HG03175 (cell line): ENCODE measurements at regions not wholly inside any gene's neighbourhood (a gene's known extent, or its start where the extent isn't known, plus 50 kb on each side); places are given as distances from the start of the nearest gene placed in this dataset.

ENCODE experiments used
- ATAC-seq: cut with Tn5 transposase; IDR thresholded peaks from one replicate; pipeline ENCODE4 v1.9.1; 2021; ENCODE audit warnings: mild to moderate bottlenecking, moderate library complexity; ENCODE audit not compliant: unreplicated experiment

GRCh38 chr3:70400194-70400593 is 87.8 kb upstream of the MDFIC2 start:
- no peak for ATAC-seq

DNA sequence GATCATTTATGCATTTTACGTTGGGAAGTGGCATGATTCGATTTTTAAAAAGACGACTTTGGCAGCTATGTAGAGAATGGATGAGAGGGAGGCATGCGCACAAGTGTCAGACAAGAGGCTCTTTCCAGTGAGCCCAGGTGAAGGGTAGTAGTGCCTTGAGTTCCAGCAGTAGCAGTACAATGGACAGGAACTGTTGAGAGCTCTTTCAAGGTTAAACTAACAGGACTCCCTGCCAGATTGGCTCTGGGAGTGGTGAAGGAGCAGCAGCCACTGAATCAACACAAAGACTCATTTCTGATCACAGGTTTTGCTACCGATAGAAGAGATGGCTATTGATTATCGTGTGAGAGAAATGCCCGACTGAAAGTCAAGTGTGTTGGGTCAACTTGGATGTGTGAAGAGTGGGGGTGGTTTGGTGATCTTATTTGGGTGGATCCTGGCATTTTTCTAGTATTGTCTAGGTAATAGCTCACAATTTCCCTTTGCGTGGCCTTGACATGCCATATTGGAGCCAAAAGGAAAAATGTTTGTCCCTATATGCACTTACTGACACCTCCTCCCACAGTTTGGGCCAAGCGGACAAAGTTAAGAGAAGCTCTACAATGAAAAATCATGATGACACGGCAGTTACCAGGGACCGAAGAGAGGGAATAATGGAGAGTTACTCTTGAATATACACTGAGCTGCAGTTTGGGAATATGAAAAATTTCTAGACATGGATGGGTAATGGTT is 81.6 kb upstream of the MDFIC2 start:
- no peak for ATAC-seq

- ATAC-seq: no peak
Observed at GRCh38 chr3:70392227-70392626, 79.8 kb upstream of the MDFIC2 start.

- no peak for ATAC-seq
Observed at GRCh38 chr3:70387889-70388288, 75.5 kb upstream of the MDFIC2 start.

- ATAC-seq: no peak
Observed at GRCh38 chr3:70386846-70387245, 74.4 kb upstream of the MDFIC2 start.

DNA sequence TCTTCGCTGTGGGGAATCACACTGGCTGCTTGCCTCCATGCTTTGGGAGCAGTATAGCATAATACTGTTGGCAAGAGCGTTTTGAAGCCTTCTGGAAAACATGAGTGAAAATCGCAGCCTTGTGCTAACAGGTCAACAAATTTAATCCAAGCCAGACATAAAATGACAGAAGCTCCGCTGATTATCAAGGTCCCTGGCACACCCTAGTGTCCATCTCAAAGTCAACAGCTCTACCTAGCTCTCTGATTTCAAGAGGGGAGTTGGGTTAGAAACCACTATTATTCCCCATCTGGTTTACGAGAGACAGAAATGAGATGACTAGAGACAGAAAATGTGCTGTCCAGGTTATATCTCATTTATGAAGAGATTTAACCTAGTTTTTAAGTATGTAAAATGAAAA is 73.6 kb upstream of the MDFIC2 start:
- no peak for ATAC-seq

GRCh38 chr3:70383360-70383831 is 71.0 kb upstream of the MDFIC2 start:
- peak; percentile 99 for ATAC-seq

DNA sequence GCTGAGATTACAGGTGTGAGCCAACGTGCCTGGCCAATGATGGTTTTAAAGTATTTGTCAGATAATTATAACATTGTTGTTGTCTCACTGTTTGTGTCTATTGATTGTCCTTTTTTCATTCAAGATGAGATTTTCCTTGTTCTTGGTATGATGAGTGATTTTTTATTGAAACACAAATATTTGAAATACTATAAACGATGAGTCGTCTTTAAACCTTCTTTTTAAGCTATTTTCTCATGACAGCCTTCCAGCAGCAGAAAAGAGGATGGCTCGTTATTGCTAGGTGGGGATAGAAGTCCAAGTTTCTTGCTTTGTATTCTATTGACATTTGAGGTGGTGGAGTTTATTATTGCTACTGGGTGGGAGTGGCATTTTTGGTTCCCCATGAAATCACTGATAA is 61.7 kb upstream of the MDFIC2 start:
- ATAC-seq: no peak
